ENCODE measurements at regions not wholly inside any gene's neighbourhood (a gene's known extent, or its start where the extent isn't known, plus 50 kb on each side); places are given as distances from the start of the nearest gene placed in this dataset.

DNA sequence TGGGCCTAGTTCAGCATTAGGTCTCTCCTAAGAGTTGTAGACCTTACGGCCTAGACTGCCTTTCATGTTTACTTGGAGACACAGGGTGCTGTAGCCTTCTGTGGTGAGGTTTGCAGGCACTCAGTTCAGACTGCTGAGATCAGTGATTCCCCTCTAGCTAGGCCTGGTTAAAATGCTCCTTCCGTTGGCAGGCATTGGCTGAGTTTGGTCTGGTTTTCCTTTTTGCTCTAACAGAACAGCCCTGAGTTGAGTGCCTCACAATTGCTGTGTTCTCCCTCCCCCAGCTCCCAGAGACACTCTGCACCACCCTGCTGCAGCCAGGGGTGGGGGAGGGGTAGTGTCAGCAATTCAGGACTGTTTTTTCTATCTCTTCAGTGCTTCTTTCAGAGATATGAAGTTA lies 178.9 kb upstream of the DYRK2 start:
- H3K27me3 Mint-ChIP-seq = no peaks in the 10 kb centered on the region
- H3K36me3 Mint-ChIP-seq = no peaks in the 10 kb centered on the region
- H3K9me3 Mint-ChIP-seq = peaks cover 7% of the 10 kb centered on the region
- H3K4me3 Mint-ChIP-seq = no peak overlapping the region
- H3K4me1 Mint-ChIP-seq (ENCODE audit: unreplicated experiment) = peaks cover 5% of the 10 kb centered on the region
- H3K27ac Mint-ChIP-seq = no peak overlapping the region
- TF ChIP-seq, protein P1, sequence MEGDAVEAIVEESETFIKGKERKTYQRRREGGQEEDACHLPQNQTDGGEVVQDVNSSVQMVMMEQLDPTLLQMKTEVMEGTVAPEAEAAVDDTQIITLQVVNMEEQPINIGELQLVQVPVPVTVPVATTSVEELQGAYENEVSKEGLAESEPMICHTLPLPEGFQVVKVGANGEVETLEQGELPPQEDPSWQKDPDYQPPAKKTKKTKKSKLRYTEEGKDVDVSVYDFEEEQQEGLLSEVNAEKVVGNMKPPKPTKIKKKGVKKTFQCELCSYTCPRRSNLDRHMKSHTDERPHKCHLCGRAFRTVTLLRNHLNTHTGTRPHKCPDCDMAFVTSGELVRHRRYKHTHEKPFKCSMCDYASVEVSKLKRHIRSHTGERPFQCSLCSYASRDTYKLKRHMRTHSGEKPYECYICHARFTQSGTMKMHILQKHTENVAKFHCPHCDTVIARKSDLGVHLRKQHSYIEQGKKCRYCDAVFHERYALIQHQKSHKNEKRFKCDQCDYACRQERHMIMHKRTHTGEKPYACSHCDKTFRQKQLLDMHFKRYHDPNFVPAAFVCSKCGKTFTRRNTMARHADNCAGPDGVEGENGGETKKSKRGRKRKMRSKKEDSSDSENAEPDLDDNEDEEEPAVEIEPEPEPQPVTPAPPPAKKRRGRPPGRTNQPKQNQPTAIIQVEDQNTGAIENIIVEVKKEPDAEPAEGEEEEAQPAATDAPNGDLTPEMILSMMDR (conservative IDR thresholded peaks at IDR 0.05) = no peak
- DNase-seq (ENCODE audit: extremely low spot score, unreplicated experiment) = no peak

DNA sequence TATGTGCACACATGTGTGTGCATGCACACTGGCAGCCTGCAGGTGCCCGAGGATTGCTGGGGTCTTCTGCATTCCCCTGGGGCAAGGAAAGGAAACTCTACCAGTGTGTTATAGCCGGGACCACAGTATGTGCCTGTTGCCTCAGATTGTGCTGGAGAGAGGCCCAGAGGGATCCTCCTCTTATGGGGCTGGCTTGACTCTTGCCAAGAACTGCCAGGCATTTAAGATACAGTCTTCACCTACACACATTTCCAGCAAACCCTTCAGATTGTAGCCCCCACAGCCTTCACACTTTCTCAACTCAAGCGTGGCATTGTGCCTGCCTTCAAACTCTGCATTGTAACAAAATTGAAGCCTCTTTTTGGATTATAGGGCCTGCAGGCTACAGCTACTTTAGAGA lies 176.7 kb upstream of the DYRK2 start:
- no peak overlapping the region for H3K27ac Mint-ChIP-seq
- no peak overlapping the region for H3K4me3 Mint-ChIP-seq
- no peak for DNase-seq (ENCODE audit: extremely low spot score, unreplicated experiment)
- H3K9me3 Mint-ChIP-seq = peaks cover 7% of the 10 kb centered on the region
- H3K27me3 Mint-ChIP-seq = no peaks in the 10 kb centered on the region
- H3K36me3 Mint-ChIP-seq = no peaks in the 10 kb centered on the region
- TF ChIP-seq, protein P1 (conservative IDR thresholded peaks at IDR 0.05) = no peak
- H3K4me1 Mint-ChIP-seq (ENCODE audit: unreplicated experiment) = peaks cover 5% of the 10 kb centered on the region

GRCh38 chr12:67472539-67472938 lies 176.0 kb upstream of the DYRK2 start:
- Mint-ChIP-seq H3K27me3 (no peaks in the 10 kb centered on the region), H3K4me3 (no peak overlapping the region), H3K36me3 (no peaks in the 10 kb centered on the region), H3K4me1 (ENCODE audit: unreplicated experiment) (peaks cover 5% of the 10 kb centered on the region), H3K27ac (no peak overlapping the region), H3K9me3 (peaks cover 1% of the 10 kb centered on the region)
- DNase-seq (ENCODE audit: extremely low spot score, unreplicated experiment) = no peak
- TF ChIP-seq, protein P1 (conservative IDR thresholded peaks at IDR 0.05) = no peak

- TF ChIP-seq, protein P1 (conservative IDR thresholded peaks at IDR 0.05) = no peak
- Mint-ChIP-seq H3K9me3 (no peaks in the 10 kb centered on the region), H3K27me3 (no peaks in the 10 kb centered on the region), H3K4me1 (ENCODE audit: unreplicated experiment) (no peaks in the 10 kb centered on the region), H3K36me3 (no peaks in the 10 kb centered on the region), H3K27ac (no peak overlapping the region), H3K4me3 (no peak overlapping the region)
- DNase-seq (ENCODE audit: extremely low spot score, unreplicated experiment) = no peak
Measured at GRCh38 chr12:67474934-67475620, 173.5 kb upstream of the DYRK2 start.

- no peaks in the 10 kb centered on the region for H3K9me3 Mint-ChIP-seq
- TF ChIP-seq, protein P1 (conservative IDR thresholded peaks at IDR 0.05) = no peak
- H3K36me3 Mint-ChIP-seq = no peaks in the 10 kb centered on the region
- H3K27ac Mint-ChIP-seq = no peak overlapping the region
- no peak overlapping the region for H3K4me3 Mint-ChIP-seq
- H3K27me3 Mint-ChIP-seq = no peaks in the 10 kb centered on the region
- DNase-seq (ENCODE audit: extremely low spot score, unreplicated experiment) = no peak
- no peaks in the 10 kb centered on the region for H3K4me1 Mint-ChIP-seq (ENCODE audit: unreplicated experiment)
Measured at GRCh38 chr12:67475725-67476124, 172.8 kb upstream of the DYRK2 start.

Data from type B pancreatic cell (in vitro differentiated cells).